ENCODE measurements at regions not wholly inside any gene's neighbourhood (a gene's known extent, or its start where the extent isn't known, plus 50 kb on each side); places are given as distances from the start of the nearest gene placed in this dataset.
"Not testable (repeated sequence)": the region's sequence is repeated elsewhere in the genome, so short reads cannot be mapped to it uniquely, and the experiment has no call there.

- TF ChIP-seq CTCF (IDR thresholded peaks at IDR 0.05; ENCODE audit: control extremely low read depth in 1 of 3, insufficient read depth in 1 of 3, low read depth in 1 of 3, low read length in 3 of 3), result peak in 1 of 3 experiments; percentile 11; a peak in 1 of 4 replicates
- not testable (repeated sequence) for TF ChIP-seq YY1 (IDR thresholded peaks at IDR 0.05; ENCODE audit: low read depth, low read length); SRF (IDR thresholded peaks at IDR 0.05; ENCODE audit: low read depth, low read length); ASH2L (IDR thresholded peaks at IDR 0.05; ENCODE audit: low read length); EZH2 (IDR thresholded peaks at IDR 0.05; ENCODE audit: low read depth, low read length, severe bottlenecking); POLR2A (IDR thresholded peaks at IDR 0.05; ENCODE audit: control extremely low read depth in 1 of 2, low read depth in 2 of 2, low read length in 2 of 2); BRCA1 (IDR thresholded peaks at IDR 0.05; ENCODE audit: low read depth, low read length); RXRA (IDR thresholded peaks at IDR 0.05; ENCODE audit: insufficient read depth, low read depth, low read length); RAD21 (IDR thresholded peaks at IDR 0.05 in 1 of 2, conservative IDR thresholded peaks at IDR 0.05 in 1 of 2; ENCODE audit: low read depth in 2 of 2, low read length in 2 of 2); POLR2AphosphoS5 (IDR thresholded peaks at IDR 0.05; ENCODE audit: low read depth, low read length); MAX (IDR thresholded peaks at IDR 0.05); ATF2 (IDR thresholded peaks at IDR 0.05; ENCODE audit: low read length)
These were observed 73.3 kb downstream of the EIF1AY start for GRCh38 chrY:20648891-20649290.
